ENCODE measurements at regions not wholly inside any gene's neighbourhood (a gene's known extent, or its start where the extent isn't known, plus 50 kb on each side); places are given as distances from the start of the nearest gene placed in this dataset.

- no peak for TF ChIP-seq POLR2A (IDR thresholded peaks at IDR 0.05)
- no peak for TF ChIP-seq CTCF (IDR thresholded peaks at IDR 0.05 in 4 of 5, conservative IDR thresholded peaks at IDR 0.05 in 1 of 5)
Measured at GRCh38 chr5:105057001-105057436, 1494.4 kb upstream of the NUDT12 start.
